PC-3 (cell line): ENCODE measurements at regions not wholly inside any gene's neighbourhood (a gene's known extent, or its start where the extent isn't known, plus 50 kb on each side); places are given as distances from the start of the nearest gene placed in this dataset.

Source experiments
- ATAC-seq: fragments of 200-7000 bp; cut with Tn5 transposase; 2 replicates; pipeline ENCODE4 v1.9.1; 2020; ENCODE audit warnings: mild to moderate bottlenecking, moderate library complexity
- BruUV-seq: library from RNA; stranded (reverse); fragments of 400-500 nt; replicated peaks from 2 replicates; lab custom pipeline; 2021; lab: Mats Ljungman, UMichigan
- CTCF ChIA-PET: fragments of 300-600 bp; sonication (Branson Sonifier 250); formaldehyde crosslinking; loops from one replicate; lab custom pipeline; 2022; ENCODE audit warnings: antibody characterized with exemption; lab: Charles Lee
- POLR2A ChIA-PET: fragments of 300-600 bp; sonication (Branson Sonifier 250); formaldehyde crosslinking; loops from one replicate; lab custom pipeline; 2022; ENCODE audit warnings: antibody characterized with exemption; ENCODE audit not compliant: unreplicated experiment; lab: Charles Lee
- DNase-seq: peaks from one replicate; pipeline ENCODE4 v3.0.0-alpha.2; 2015
- H2AFZ ChIP-seq: fragments of 300-600 bp; sonication (generic); 2 replicates; pipeline ENCODE4 v1.6.0; 2016; ENCODE audit warnings: antibody characterized with exemption, low read length
- H3F3A ChIP-seq: fragments of 300-600 bp; sonication (generic); one replicate; pipeline ENCODE4 v1.6.0; 2017; ENCODE audit warnings: antibody characterized with exemption, low read length, control low read depth, mild to moderate bottlenecking; ENCODE audit not compliant: unreplicated experiment
- H3K27ac ChIP-seq: fragments of 300-600 bp; sonication (generic); 2 replicates; pipeline ENCODE4 v1.5.1; 2016; ENCODE audit warnings: mild to moderate bottlenecking, low read length
- H3K27me3 ChIP-seq: fragments of 300-600 bp; sonication (generic); 2 replicates; pipeline ENCODE4 v1.6.1; 2016; ENCODE audit warnings: low read length, mixed read lengths
- H3K36me3 ChIP-seq: fragments of 300-600 bp; sonication (generic); 2 replicates; pipeline ENCODE4 v1.6.1; 2016; ENCODE audit warnings: low read depth, mixed run types, low read length, mixed read lengths
- H3K4me1 ChIP-seq: fragments of 300-600 bp; sonication (generic); 2 replicates; pipeline ENCODE4 v1.5.1; 2016; ENCODE audit warnings: low read length; ENCODE audit not compliant: insufficient read depth
- H3K4me2 ChIP-seq: fragments of 300-600 bp; sonication (generic); 2 replicates; pipeline ENCODE4 v1.6.0; 2016; ENCODE audit warnings: low read length
- H3K4me3 ChIP-seq: fragments of 300-600 bp; sonication (generic); 2 replicates; pipeline ENCODE4 v1.5.1; 2016; ENCODE audit warnings: mild to moderate bottlenecking, low read length, mixed read lengths
- H3K79me2 ChIP-seq: fragments of 300-600 bp; sonication (generic); 2 replicates; pipeline ENCODE4 v1.6.1; 2017; ENCODE audit warnings: low read length, mixed read lengths
- H3K9ac ChIP-seq: fragments of 300-600 bp; sonication (generic); 2 replicates; pipeline ENCODE4 v1.6.0; 2016; ENCODE audit warnings: mild to moderate bottlenecking, low read length
- H3K9me2 ChIP-seq: fragments of 300-600 bp; sonication (generic); replicated peaks from 2 replicates; pipeline ENCODE4 v1.6.1; 2016; ENCODE audit warnings: mixed run types, low read length, mixed read lengths
- H3K9me3 ChIP-seq: fragments of 300-600 bp; sonication (generic); 2 replicates; pipeline ENCODE4 v1.6.1; 2016; ENCODE audit warnings: low read length, mixed read lengths
- H4K20me1 ChIP-seq: fragments of 300-600 bp; sonication (generic); 2 replicates; pipeline ENCODE4 v1.6.1; 2016; ENCODE audit warnings: low read length, mixed read lengths
- EZH2 ChIP-seq: fragments of 300-600 bp; sonication (generic); IDR thresholded peaks from one replicate; pipeline ENCODE4 v1.6.1; 2017; ENCODE audit warnings: antibody characterized with exemption, mild to moderate bottlenecking, low read length; ENCODE audit not compliant: unreplicated experiment
- EZH2phosphoT487 ChIP-seq: fragments of 300-600 bp; sonication (generic); IDR thresholded peaks from 2 replicates; pipeline ENCODE4 v1.6.1; 2018; ENCODE audit warnings: mild to moderate bottlenecking, antibody characterized with exemption, low read length, borderline replicate concordance
- intact Hi-C: fragments of 100-400 bp; cut with micrococcal nuclease; formaldehyde crosslinking; loops from 2 replicates; pipeline ENCODE4 v1.9.0; 2023
- TF ChIP-seq, protein P1 (sequence below): fragments of 300-600 bp; sonication (generic); conservative IDR thresholded peaks from 2 replicates; pipeline ENCODE4 v1.5.1; 2017; ENCODE audit warnings: antibody characterized with exemption, low read depth, mild to moderate bottlenecking, low read length

DNA sequence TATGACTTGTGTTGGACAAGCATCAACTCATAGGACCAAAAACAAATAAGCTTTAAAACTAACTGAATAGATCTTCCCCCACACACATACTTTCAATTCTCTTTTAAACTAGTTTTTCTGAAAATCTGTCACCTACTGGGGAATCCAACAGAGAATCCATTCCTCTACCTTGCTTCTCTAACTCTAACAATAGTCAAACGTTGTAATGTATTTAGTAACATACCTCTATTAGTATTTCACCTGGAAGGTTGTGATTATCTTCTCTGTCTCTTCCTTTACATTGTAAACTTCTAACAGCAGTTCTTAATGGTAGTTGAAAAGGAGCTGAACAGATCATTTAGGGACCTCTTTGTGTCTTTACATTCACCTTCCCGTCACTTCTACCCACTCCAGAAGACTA, 337.1 kb upstream of the FAM241A start:
- H3K36me3 ChIP-seq = no peaks in the 10 kb centered on the region
- no peaks in the 10 kb centered on the region for H3K9me2 ChIP-seq
- no peak for TF ChIP-seq EZH2phosphoT487
- TF ChIP-seq EZH2 = no peak
- TF ChIP-seq, protein P1, sequence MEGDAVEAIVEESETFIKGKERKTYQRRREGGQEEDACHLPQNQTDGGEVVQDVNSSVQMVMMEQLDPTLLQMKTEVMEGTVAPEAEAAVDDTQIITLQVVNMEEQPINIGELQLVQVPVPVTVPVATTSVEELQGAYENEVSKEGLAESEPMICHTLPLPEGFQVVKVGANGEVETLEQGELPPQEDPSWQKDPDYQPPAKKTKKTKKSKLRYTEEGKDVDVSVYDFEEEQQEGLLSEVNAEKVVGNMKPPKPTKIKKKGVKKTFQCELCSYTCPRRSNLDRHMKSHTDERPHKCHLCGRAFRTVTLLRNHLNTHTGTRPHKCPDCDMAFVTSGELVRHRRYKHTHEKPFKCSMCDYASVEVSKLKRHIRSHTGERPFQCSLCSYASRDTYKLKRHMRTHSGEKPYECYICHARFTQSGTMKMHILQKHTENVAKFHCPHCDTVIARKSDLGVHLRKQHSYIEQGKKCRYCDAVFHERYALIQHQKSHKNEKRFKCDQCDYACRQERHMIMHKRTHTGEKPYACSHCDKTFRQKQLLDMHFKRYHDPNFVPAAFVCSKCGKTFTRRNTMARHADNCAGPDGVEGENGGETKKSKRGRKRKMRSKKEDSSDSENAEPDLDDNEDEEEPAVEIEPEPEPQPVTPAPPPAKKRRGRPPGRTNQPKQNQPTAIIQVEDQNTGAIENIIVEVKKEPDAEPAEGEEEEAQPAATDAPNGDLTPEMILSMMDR = no peak
- CTCF ChIA-PET = no interaction called here
- no peak overlapping the region for H3K4me2 ChIP-seq
- H3K27ac ChIP-seq = no peak overlapping the region
- H3K27me3 ChIP-seq = peaks cover 55% of the 10 kb centered on the region
- no peak overlapping the region for H3K9ac ChIP-seq
- H4K20me1 ChIP-seq = no peaks in the 10 kb centered on the region
- intact Hi-C loops = no loop called here
- DNase-seq = no peak
- no peaks in the 10 kb centered on the region for H3K9me3 ChIP-seq
- no peak overlapping the region for H3K4me3 ChIP-seq
- H2AFZ ChIP-seq = no peak overlapping the region
- ATAC-seq = no peak
- no peaks in the 10 kb centered on the region for H3F3A ChIP-seq
- no TSS peak for BruUV-seq
- POLR2A ChIA-PET = no interaction called here
- H3K4me1 ChIP-seq = no peaks in the 10 kb centered on the region
- no peaks in the 10 kb centered on the region for H3K79me2 ChIP-seq

DNA sequence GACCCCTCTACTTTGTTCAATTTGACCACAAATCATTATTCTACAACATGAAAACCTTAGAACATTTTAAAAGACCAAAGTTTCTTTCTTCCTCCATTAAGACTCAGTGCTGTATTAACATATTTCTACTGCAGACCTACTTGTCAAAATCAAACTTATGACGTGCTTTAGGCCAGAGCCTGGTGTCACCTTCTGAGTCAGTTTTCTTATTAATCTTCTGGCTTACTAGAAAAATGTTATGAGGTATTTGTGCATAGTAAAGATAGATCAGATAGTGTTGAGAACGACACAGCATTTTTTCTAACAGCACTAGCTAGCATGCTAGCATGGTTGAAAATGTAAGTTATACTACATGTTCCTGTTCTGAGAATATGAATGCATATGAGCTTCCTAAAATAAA, 333.6 kb upstream of the FAM241A start:
- ATAC-seq (no peak), DNase-seq (no peak)
- H3F3A ChIP-seq = no peaks in the 10 kb centered on the region
- ChIA-PET CTCF (no interaction called here), POLR2A (no interaction called here)
- H3K27me3 ChIP-seq = peaks cover 43% of the 10 kb centered on the region
- no peak overlapping the region for H3K9ac ChIP-seq
- intact Hi-C loops = no loop called here
- no peaks in the 10 kb centered on the region for H3K9me3 ChIP-seq
- no peak for TF ChIP-seq EZH2
- no peak for TF ChIP-seq EZH2phosphoT487
- TF ChIP-seq, protein P1 = no peak
- H3K36me3 ChIP-seq = no peaks in the 10 kb centered on the region
- no TSS peak for BruUV-seq
- no peaks in the 10 kb centered on the region for H4K20me1 ChIP-seq
- H3K27ac ChIP-seq = no peak overlapping the region
- no peak overlapping the region for H2AFZ ChIP-seq
- H3K4me1 ChIP-seq = no peaks in the 10 kb centered on the region
- no peaks in the 10 kb centered on the region for H3K9me2 ChIP-seq
- H3K4me2 ChIP-seq = no peak overlapping the region
- H3K4me3 ChIP-seq = no peak overlapping the region
- H3K79me2 ChIP-seq = no peaks in the 10 kb centered on the region

DNA sequence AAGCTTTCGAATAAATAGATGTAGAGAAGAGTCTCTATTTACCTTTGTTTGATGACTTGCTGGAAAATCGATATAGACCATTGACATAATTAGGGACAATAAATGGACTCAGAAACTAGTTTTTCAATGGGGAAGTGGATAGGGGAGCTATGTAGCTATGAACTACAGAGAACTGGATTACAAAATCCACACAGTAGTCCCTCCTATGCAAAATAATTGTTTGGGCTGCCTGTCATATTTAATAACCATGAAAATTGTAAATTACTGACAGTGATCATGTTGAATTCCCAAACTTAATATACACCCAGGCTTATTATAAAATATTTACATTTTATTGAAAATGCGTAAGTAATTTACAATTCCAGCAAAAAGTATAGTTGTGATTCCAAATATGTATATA, 333.1 kb upstream of the FAM241A start:
- no peaks in the 10 kb centered on the region for H4K20me1 ChIP-seq
- no peaks in the 10 kb centered on the region for H3F3A ChIP-seq
- CTCF ChIA-PET = no interaction called here
- H3K9ac ChIP-seq = no peak overlapping the region
- POLR2A ChIA-PET = no interaction called here
- H3K27me3 ChIP-seq = peaks cover 40% of the 10 kb centered on the region
- H2AFZ ChIP-seq = no peak overlapping the region
- no TSS peak for BruUV-seq
- no peak overlapping the region for H3K27ac ChIP-seq
- H3K9me3 ChIP-seq = no peaks in the 10 kb centered on the region
- no peak for ATAC-seq
- H3K9me2 ChIP-seq = no peaks in the 10 kb centered on the region
- intact Hi-C loops = no loop called here
- no peaks in the 10 kb centered on the region for H3K36me3 ChIP-seq
- TF ChIP-seq, protein P1 = no peak
- H3K4me2 ChIP-seq = no peak overlapping the region
- H3K79me2 ChIP-seq = no peaks in the 10 kb centered on the region
- DNase-seq = no peak
- H3K4me3 ChIP-seq = no peak overlapping the region
- no peaks in the 10 kb centered on the region for H3K4me1 ChIP-seq
